Thymus (tissue), 11 donors: ENCODE measurements at regions not wholly inside any gene's neighbourhood (a gene's known extent, or its start where the extent isn't known, plus 50 kb on each side); places are given as distances from the start of the nearest gene placed in this dataset.
"Not testable (repeated sequence)": the region's sequence is repeated elsewhere in the genome, so short reads cannot be mapped to it uniquely, and the experiment has no call there.

Experiments
- DNase-seq, 9 donors: peaks; one replicate each; pipeline ENCODE4 v3.0.0-alpha.2; 2013; ENCODE audit warnings: low spot score in 9 of 9, low read depth in 6 of 9, missing footprints in 1 of 9
- H3K27ac ChIP-seq, 2 donors: one replicate each; pipeline ENCODE4 v1.5.1; 2013; ENCODE audit warnings: control low read depth in 1 of 2, low read depth in 1 of 2, low read length in 1 of 2, mild to moderate bottlenecking in 1 of 2, moderate library complexity in 1 of 2
- H3K27me3 ChIP-seq, 2 donors: one replicate each; pipeline ENCODE4 v1.5.1; 2013; ENCODE audit warnings: low read length in 1 of 2; ENCODE audit not compliant: control insufficient read depth in 2 of 2, insufficient read depth in 1 of 2
- H3K36me3 ChIP-seq, 2 donors: one replicate each; pipeline ENCODE4 v1.5.1; 2013; ENCODE audit warnings: low read length in 1 of 2, mild to moderate bottlenecking in 1 of 2, moderate library complexity in 1 of 2; ENCODE audit not compliant: control insufficient read depth in 2 of 2, insufficient read depth in 2 of 2
- H3K4me1 ChIP-seq, 2 donors: one replicate each; pipeline ENCODE4 v1.5.1; 2013; ENCODE audit warnings: low read length in 2 of 2; ENCODE audit not compliant: control insufficient read depth in 2 of 2, insufficient read depth in 2 of 2
- H3K4me3 ChIP-seq, 2 donors: one replicate each; pipeline ENCODE4 v1.5.1; 2013; ENCODE audit warnings: low read length in 2 of 2, control low read depth in 1 of 2, mild to moderate bottlenecking in 1 of 2
- H3K9me3 ChIP-seq, 2 donors: one replicate each; pipeline ENCODE4 v1.5.1; 2013; ENCODE audit warnings: low read length in 1 of 2, mild to moderate bottlenecking in 1 of 2; ENCODE audit not compliant: control insufficient read depth in 2 of 2, insufficient read depth in 1 of 2
- WGBS: extraction: QIAGEN DNeasy Blood & Tissue Kit; methylation state at CpG from one replicate; pipeline ENCODE4 v1.1.7; 2013; 5-methylcytosine and 5-hydroxymethylcytosine counted together
- donor health status: healthy.

GRCh38 chrX:37509349-37509748, 62.1 kb upstream of the LANCL3 start:
- H3K4me3 ChIP-seq: no peak overlapping the region
- DNase-seq: peak in 3 of 9 donors; percentile 2 to 12 (median 5)
- H3K36me3 ChIP-seq: no peaks in the 10 kb centered on the region
- 65% methylated on average over 4 of the region's 4 CpGs for WGBS
- H3K27me3 ChIP-seq: no peaks in the 10 kb centered on the region
- H3K4me1 ChIP-seq: no peaks in the 10 kb centered on the region
- no peaks in the 10 kb centered on the region for H3K9me3 ChIP-seq
- no peak overlapping the region for H3K27ac ChIP-seq

GRCh38 chrX:37516512-37516911, 54.9 kb upstream of the LANCL3 start:
- WGBS: no CpG with 5 or more reads among the region's 1 CpG
- not testable (repeated sequence) for H3K4me3 ChIP-seq

GRCh38 chrX:37519261-37519660, 52.2 kb upstream of the LANCL3 start:
- not testable (repeated sequence) for H3K27ac ChIP-seq, H3K36me3 ChIP-seq, H3K4me1 ChIP-seq, H3K9me3 ChIP-seq, H3K4me3 ChIP-seq, DNase-seq, H3K27me3 ChIP-seq
- 98% methylated on average over 4 of the region's 4 CpGs for WGBS

More at GRCh38 chrX:37516512-37516911, 54.9 kb upstream of the LANCL3 start:
- H3K36me3 ChIP-seq, DNase-seq, H3K4me1 ChIP-seq, H3K27me3 ChIP-seq, H3K9me3 ChIP-seq, H3K27ac ChIP-seq: not testable (repeated sequence)

- not testable (repeated sequence) for H3K36me3 ChIP-seq, H3K4me1 ChIP-seq, H3K4me3 ChIP-seq, H3K9me3 ChIP-seq, DNase-seq, H3K27ac ChIP-seq, H3K27me3 ChIP-seq
- WGBS: 90% methylated on average over 4 of the region's 4 CpGs
These were observed 50.5 kb upstream of the LANCL3 start for GRCh38 chrX:37520860-37521450.
